NCI-H1694 treated with DMSO at 0.1 percent for 48 hours (cell line): ENCODE measurements at regions not wholly inside any gene's neighbourhood (a gene's known extent, or its start where the extent isn't known, plus 50 kb on each side); places are given as distances from the start of the nearest gene placed in this dataset.
"Not testable (repeated sequence)": the region's sequence is repeated elsewhere in the genome, so short reads cannot be mapped to it uniquely, and the experiment has no call there.

Experiments
- DNase-seq: peaks from one replicate; lab custom pipeline; 2025; lab: John Stamatoyannopoulos, UW

DNA sequence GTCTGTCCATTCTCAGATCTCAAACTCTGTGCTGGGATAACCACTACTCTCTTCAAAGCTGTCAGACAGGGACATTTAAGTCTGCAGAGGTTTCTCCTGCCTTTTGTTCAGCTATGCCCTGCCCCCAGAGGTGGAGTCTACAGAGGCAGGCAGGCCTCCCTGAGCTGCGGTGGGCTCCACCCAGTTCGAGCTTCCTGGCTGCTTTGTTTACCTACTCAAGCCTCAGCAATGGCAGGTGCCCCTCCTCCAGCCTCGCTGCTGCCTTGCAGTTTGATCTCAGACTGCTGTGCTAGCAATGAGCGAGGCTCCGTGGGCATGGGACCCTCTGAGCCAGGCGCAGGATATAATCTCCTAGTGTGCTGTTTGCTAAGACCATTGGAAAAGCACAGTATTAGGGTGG lies 53.1 kb upstream of the HUNK start:
- DNase-seq = not testable (repeated sequence)

DNA sequence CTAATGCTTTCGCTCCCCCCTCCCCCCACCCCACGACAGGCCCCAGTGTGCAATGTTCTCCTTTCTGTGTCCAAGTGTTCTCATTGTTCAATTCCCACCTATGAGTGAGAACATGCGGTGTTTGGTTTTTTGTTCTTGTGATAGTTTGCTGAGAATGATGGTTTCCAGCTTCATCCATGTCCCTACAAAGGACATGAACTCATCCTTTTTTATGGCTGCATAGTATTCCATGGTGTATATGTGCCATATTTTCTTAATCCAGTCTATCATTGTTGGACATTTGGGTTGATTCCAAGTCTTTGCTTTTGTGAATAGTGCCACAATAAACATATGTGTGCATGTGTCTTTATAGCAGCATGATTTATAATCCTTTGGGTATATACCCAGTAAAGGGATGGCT lies 58.5 kb upstream of the HUNK start:
- not testable (repeated sequence) for DNase-seq

DNA sequence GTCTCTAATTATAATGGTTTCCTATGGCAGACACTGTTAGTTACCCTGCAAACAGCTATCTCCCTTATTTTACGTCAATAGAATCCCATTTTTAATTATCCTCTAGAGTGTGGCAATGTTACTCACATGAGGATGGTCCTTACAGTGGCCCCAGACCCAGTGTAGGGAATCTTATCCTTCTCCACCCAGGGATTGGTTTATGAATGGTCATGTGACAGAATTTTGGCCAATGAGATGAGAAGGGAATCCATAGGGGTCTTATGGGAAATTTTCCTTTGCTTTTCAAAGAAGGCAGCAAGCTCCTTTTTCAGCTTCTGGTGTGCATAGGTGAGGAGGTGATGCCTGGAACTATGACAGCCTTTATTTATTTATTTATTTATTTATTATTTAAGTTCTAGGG lies 59.0 kb upstream of the HUNK start:
- no peak for DNase-seq

DNA sequence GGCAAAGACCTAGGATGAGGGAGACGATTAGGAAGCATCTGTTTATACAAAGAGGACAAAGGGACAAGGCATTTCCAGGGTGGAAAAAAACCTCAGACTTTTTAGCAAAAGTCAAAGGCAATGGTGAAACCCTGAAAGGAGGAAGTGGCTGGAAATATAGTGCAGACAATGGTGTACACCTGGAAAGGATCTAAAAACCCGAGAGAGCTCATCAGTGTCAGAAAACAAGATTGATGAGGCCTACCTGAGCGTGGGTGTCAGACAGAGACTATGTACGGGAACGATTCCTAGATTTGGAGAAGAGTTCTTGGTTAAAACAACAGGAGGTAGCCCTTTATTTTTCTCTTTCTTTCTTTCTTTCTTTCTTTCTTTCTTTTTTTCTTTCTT lies 68.8 kb upstream of the HUNK start:
- DNase-seq = no peak

- no peak for DNase-seq
Observed at GRCh38 chr21:31803039-31804007, 69.5 kb upstream of the HUNK start.

GRCh38 chr21:31802331-31802730 lies 70.4 kb upstream of the SCAF4 start:
- DNase-seq = no peak

DNA sequence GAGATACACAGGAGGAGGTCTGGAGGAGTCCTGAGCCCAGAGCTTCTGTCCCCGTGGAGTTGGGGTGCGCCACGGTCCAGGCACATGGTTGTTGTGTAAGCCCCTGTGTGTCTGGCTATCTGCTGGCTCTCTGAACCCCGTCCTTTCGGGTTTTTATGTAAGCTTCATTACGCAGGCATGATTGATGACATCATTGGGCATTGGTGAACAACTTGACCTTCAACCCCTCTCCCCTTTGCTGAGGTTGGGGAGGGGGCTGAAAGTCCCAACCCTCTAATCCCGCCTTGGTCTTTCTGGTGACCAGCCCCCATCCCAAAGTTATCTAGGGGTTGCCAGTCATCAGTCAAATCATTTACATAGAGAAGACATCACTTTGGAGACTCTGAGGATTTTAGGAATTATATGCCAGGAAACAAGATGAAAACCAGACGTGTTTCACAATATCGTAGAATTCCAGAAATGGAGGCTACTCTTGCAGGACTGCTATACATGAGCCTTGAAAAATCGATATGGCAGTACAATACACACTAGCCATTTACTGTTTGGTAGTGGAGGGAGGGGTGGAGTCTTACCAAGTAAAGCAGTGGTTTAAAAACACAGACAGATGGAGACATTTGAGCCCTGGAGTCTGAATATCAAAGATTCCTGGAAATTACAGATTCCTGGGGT lies 69.8 kb upstream of the SCAF4 start:
- DNase-seq = peak; percentile 41

GRCh38 chr21:31798842-31799704 lies 67.2 kb upstream of the SCAF4 start:
- DNase-seq = no peak

DNA sequence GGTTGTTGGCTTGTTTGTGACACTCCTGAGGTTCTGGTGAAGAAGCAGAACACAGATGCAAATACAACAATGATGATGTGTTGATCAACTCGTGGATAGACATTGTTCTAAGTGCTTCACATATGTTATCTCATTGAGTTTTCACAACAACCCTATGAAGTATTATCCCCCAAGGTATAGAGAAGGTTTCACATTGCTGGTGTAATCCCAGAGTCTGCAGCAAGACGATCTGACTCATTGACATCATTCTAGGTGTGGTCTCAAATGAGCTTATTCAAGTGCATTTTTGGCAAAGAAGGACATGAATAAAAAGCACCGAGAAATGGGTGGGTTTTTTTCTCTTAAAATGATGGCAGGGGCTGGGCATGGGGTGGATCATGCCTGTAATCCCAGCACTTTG lies 64.1 kb upstream of the SCAF4 start:
- no peak for DNase-seq

GRCh38 chr21:31790420-31790819 lies 58.5 kb upstream of the SCAF4 start:
- DNase-seq = not testable (repeated sequence)

GRCh38 chr21:31788581-31788980 lies 56.7 kb upstream of the SCAF4 start:
- no peak for DNase-seq

GRCh38 chr21:31787691-31788090 lies 55.8 kb upstream of the SCAF4 start:
- not testable (repeated sequence) for DNase-seq

DNA sequence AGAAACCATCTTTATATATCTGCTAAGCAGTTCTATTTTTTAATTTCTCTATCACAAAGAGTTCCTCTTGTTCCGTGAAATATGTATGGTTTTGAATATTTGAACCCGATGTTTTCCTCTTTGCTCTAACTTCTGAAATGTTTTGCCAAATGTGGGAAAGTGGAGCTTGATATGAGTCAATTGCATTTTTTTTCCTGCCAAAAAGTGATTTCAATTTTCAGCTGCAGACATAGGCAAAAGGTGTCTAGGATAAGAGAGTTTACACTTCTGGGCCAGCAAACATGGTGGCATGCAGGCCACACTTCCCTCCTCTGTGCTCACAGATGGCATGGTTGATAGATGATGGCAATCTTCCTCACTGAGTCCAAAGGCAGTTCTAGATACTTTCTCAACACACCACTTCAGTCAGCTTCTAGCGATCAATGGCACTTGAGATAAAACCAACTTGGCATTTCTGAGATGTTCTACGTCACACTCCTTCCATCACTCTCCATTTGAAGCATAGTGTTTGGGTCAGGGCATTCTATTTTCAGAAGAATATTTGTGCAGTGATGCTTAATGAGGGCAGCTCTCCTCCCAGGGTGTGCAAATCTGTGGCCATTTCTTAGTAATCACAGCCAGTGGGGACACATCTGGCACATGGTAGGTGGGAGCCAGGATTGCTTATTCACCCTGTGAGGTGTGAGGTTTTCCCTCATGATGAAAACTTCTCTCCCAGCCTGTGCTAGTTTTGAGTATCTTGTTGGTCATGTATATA lies 54.4 kb upstream of the SCAF4 start:
- DNase-seq = no peak

- peak; percentile 87 for DNase-seq
Observed at GRCh38 chr21:31785237-31786163, 53.6 kb upstream of the SCAF4 start.

DNA sequence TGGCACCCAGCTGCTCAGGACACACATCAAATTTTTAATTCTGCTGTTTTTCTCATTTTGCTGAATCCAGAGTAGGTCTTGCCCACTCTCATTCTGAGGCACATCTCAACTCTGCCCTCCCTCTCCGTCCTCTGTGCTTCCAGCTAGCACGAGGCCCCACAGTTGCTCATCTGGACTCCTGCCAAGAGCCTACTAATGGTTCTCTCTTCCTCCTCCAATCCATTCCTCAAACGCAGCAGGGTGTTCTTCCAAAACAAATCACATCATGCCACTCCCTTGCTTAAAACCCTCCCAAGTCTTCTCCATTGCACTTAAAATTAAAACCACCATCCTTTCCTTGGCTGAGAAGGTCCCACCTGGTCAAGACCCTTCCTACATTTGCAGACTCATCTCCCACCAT lies 49.8 kb upstream of the SCAF4 start:
- DNase-seq = peak; percentile 29
